ENCODE measurements at regions not wholly inside any gene's neighbourhood (a gene's known extent, or its start where the extent isn't known, plus 50 kb on each side); places are given as distances from the start of the nearest gene placed in this dataset.

GRCh38 chr12:39077226-39077625 lies 171.8 kb upstream of the CPNE8 start:
- no peak for TF ChIP-seq CTCF (conservative IDR thresholded peaks at IDR 0.05)
- TF ChIP-seq EZH2 (IDR thresholded peaks at IDR 0.05; ENCODE audit: low read depth) = no peak
